Astrocyte of the spinal cord (primary cell): ENCODE measurements at regions not wholly inside any gene's neighbourhood (a gene's known extent, or its start where the extent isn't known, plus 50 kb on each side); places are given as distances from the start of the nearest gene placed in this dataset.

Source experiments
- DNase-seq: peaks from one replicate; pipeline ENCODE4 v3.0.0; 2011; ENCODE audit warnings: low read depth, low spot score
- H3K4me3 ChIP-seq: 2 replicates; pipeline ENCODE4 v1.5.1; 2011; ENCODE audit warnings: low read depth, mild to moderate bottlenecking, low read length, moderate library complexity
- in situ Hi-C: cut with HindIII; loops from 2 replicates; pipeline ENCODE4 v1.10.0; 2017; ENCODE audit warnings: low sequenced_read_pairs
- TF ChIP-seq, protein P1 (sequence below): IDR thresholded peaks from 2 replicates; pipeline ENCODE4 v1.5.1; 2012; ENCODE audit warnings: low read depth, mild to moderate bottlenecking, low read length, inconsistent platforms

DNA sequence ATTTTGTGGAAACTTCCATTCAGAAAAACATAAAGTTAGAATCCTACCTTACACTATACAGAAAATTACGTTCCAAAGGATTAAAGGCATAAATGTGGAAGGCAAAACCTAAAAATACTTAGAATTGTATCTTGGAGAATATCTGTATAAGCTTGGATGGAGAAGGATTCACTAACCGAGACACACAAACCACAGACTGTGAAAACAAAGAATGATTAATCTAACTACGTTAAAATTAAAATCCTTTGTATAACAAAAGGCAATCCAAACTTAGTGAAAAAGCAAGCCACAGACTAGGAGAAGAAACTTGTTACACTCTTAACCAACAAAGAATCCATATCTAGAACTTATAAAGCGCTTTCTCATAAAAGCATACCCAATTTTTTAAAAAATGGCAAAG, 678.8 kb downstream of the INHBA start:
- in situ Hi-C loops: no loop called here
- no peak for DNase-seq
- TF ChIP-seq, protein P1, sequence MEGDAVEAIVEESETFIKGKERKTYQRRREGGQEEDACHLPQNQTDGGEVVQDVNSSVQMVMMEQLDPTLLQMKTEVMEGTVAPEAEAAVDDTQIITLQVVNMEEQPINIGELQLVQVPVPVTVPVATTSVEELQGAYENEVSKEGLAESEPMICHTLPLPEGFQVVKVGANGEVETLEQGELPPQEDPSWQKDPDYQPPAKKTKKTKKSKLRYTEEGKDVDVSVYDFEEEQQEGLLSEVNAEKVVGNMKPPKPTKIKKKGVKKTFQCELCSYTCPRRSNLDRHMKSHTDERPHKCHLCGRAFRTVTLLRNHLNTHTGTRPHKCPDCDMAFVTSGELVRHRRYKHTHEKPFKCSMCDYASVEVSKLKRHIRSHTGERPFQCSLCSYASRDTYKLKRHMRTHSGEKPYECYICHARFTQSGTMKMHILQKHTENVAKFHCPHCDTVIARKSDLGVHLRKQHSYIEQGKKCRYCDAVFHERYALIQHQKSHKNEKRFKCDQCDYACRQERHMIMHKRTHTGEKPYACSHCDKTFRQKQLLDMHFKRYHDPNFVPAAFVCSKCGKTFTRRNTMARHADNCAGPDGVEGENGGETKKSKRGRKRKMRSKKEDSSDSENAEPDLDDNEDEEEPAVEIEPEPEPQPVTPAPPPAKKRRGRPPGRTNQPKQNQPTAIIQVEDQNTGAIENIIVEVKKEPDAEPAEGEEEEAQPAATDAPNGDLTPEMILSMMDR: no peak
- H3K4me3 ChIP-seq: no peak overlapping the region

DNA sequence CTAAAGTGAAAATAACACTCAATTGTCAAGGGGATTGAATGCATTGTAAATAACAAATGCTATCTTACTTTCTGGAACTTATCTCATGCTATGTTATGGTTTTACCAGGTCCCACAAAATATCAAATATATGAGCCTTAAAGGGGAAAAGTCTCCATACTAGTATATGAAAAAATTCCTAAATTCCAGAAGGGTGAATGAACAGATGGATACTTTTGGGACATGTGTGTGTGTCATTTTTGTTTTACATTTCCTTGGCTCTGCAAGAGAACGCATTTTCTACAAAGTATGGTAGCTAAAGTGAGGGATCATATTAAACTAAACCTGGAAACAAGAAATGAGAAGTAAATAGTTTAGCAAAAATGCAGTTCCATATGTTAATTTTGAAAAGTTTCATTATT, 682.8 kb downstream of the INHBA start:
- DNase-seq: no peak
- TF ChIP-seq, protein P1: no peak
- in situ Hi-C loops: no loop called here
- no peak overlapping the region for H3K4me3 ChIP-seq

DNA sequence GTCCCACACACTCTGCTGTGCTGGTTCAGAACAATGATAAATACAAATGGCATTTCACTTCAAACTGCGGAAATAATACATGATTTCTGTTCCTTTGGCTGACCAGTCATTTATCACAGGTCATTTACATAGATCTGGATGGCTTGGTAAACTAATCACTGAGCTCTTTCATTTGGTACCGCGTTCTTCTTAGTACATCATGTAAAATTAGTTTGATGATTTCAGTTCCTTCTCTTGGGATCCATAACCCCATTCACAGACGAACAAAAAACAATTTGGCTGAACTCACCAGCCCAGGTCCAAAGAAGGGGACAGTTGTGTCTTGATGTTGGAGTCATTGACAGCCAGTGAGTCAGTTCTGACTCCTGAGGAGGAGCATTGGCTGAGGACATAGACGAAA, 689.8 kb downstream of the INHBA start:
- H3K4me3 ChIP-seq: no peak overlapping the region
- no peak for DNase-seq
- TF ChIP-seq, protein P1: no peak
- in situ Hi-C loops: no loop called here

GRCh38 chr7:41012041-41012440, 690.8 kb downstream of the INHBA start:
- in situ Hi-C loops: no loop called here
- TF ChIP-seq, protein P1: no peak
- DNase-seq: no peak
- no peak overlapping the region for H3K4me3 ChIP-seq

GRCh38 chr7:41010967-41011366, 691.9 kb downstream of the INHBA start:
- no peak overlapping the region for H3K4me3 ChIP-seq
- no peak for DNase-seq
- in situ Hi-C loops: no loop called here
- TF ChIP-seq, protein P1: no peak

DNA sequence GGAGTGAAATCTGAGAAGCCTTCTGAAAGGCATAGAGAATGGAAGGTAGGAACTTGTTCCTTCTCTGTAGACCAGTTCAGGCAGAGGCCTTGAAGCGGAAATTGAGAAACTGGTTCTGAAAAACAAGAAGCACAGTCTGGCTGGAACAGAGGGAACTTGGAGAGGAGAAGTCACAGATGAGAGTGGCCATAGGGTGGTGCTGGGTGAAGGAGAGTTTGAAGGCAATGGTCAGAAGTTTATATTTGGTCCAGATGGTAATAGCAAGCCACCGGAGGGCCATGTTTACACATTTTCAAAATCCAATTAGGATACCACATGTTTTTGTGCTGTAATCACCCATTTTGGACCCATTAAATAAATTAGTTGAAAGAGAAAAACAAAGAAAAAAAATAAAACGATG, 692.5 kb downstream of the INHBA start:
- no peak overlapping the region for H3K4me3 ChIP-seq
- in situ Hi-C loops: no loop called here
- no peak for DNase-seq
- TF ChIP-seq, protein P1: no peak

GRCh38 chr7:41007811-41008210, 695.1 kb downstream of the INHBA start:
- no peak for DNase-seq
- TF ChIP-seq, protein P1: no peak
- in situ Hi-C loops: no loop called here
- no peak overlapping the region for H3K4me3 ChIP-seq
